ENCODE measurements at regions not wholly inside any gene's neighbourhood (a gene's known extent, or its start where the extent isn't known, plus 50 kb on each side); places are given as distances from the start of the nearest gene placed in this dataset.

DNA sequence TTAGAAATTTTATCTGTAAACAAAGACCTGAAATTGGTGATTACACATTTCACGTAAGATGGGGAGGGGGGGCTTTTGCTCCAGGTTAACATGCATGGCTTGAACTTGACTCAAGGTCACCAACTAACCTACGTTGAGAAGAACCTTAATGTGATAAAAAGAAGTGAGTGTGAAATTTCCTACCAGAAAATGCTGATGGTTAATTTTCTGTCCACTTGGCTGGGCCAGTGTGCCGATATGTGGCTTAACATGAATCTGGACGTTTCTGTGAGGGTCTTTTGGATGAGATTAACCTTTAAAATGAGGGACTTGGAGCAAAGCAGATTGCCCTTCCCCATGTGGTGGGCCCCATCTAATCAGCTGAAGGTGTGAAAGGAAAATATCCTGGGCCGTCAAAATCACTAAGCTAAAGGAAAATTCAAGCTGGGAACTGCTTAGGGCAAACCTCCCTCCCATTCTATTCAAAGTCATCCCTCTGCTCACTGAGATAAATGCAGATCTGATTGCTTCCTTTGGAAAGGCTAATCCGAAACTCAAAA is 107.3 kb upstream of the ENPP6 start:
- no peak overlapping the region for H3K27ac ChIP-seq
- ATAC-seq (no peak), FAIRE-seq (no peak), DNase-seq (ENCODE audit: low read depth in 1 of 2, low spot score in 1 of 2) (no peak)
- ChIA-PET POLR2A (no interaction called here), CTCF (no interaction called here)
- no peak overlapping the region for H3K4me3 ChIP-seq
- H3K4me2 ChIP-seq, result no peak overlapping the region
- no peak for TF ChIP-seq FOSL2 (IDR thresholded peaks at IDR 0.05)
- no peak for TF ChIP-seq FOSL2 (CRISPR knock-in tag; IDR thresholded peaks at IDR 0.05)
- TF ChIP-seq ZC3H11A (IDR thresholded peaks at IDR 0.05), result no peak
- no peak for TF ChIP-seq BHLHE40 (IDR thresholded peaks at IDR 0.05; ENCODE audit: low read depth, low read length)
- TF ChIP-seq MYC (IDR thresholded peaks at IDR 0.05; ENCODE audit: borderline replicate concordance, low read length), result no peak
- no peak for TF ChIP-seq JUNB (IDR thresholded peaks at IDR 0.05)
- peak; percentile 7 for TF ChIP-seq MAFK (IDR thresholded peaks at IDR 0.05; ENCODE audit: partially characterized antibody)
- TF ChIP-seq HOXB13 (CRISPR knock-in tag; IDR thresholded peaks at IDR 0.05; ENCODE audit: low read depth), result no peak
- no peak for TF ChIP-seq GATA3 (IDR thresholded peaks at IDR 0.05; ENCODE audit: borderline replicate concordance)
- H3K4me1 ChIP-seq, result no peaks in the 10 kb centered on the region
- no peaks in the 10 kb centered on the region for H3K9me3 ChIP-seq
- WGBS (ENCODE audit: missing lambda C conversion rate), result 60% methylated on average over 6 of the region's 6 CpGs

DNA sequence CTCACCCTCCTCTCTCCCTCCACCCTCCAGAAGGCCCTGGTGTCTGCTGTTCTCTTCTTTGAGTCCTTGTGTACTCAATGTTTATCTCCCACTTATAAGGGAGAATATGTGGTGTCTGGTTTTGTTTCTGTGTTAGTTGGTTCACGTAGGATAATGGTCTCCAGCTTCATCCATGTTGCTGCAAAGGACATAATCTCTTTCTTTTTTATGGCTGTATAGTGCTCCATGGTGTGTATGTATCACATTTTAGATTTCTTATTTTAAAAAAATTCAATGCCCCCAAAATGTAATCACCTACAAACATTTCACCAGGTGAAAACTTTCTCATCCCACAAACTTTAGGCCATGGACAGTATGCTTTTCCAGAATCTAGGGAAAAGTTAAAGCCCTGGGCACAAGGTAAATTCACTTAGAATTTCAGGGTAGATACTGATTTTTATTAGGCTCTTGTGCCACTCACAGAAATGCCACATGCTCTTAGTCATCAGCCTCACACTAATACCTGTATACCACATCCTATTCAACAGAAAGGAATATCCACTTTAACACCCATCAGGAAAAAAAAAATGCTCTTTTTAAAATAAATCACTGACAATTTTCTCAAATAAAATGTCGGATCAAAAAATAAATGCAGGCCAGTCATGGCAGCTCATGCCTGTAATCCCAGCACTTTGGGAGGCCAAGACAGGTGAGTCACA is 104.8 kb upstream of the ENPP6 start:
- no peaks in the 10 kb centered on the region for H3K4me1 ChIP-seq
- no peak for ATAC-seq
- no peak overlapping the region for H3K4me3 ChIP-seq
- no peaks in the 10 kb centered on the region for H3K9me3 ChIP-seq
- no peak for DNase-seq (ENCODE audit: low read depth in 1 of 2, low spot score in 1 of 2)
- ChIA-PET POLR2A (no interaction called here), CTCF (no interaction called here)
- no peak overlapping the region for H3K4me2 ChIP-seq
- no peak overlapping the region for H3K27ac ChIP-seq
- no peak for FAIRE-seq
- TF ChIP-seq EP300 (IDR thresholded peaks at IDR 0.05) (no peak), HDAC2 (IDR thresholded peaks at IDR 0.05) (no peak), ZSCAN20 (CRISPR knock-in tag; IDR thresholded peaks at IDR 0.05) (no peak), KDM1A (IDR thresholded peaks at IDR 0.05; ENCODE audit: low read depth) (no peak), HEYL (CRISPR knock-in tag; IDR thresholded peaks at IDR 0.05) (no peak), MAFK (IDR thresholded peaks at IDR 0.05; ENCODE audit: partially characterized antibody) (no peak), ZC3H11A (IDR thresholded peaks at IDR 0.05) (no peak), EHF (CRISPR knock-in tag; IDR thresholded peaks at IDR 0.05) (no peak), FOXS1 (CRISPR knock-in tag; IDR thresholded peaks at IDR 0.05) (no peak), MYC (IDR thresholded peaks at IDR 0.05; ENCODE audit: borderline replicate concordance, low read length) (no peak), ZNF302 (CRISPR knock-in tag; IDR thresholded peaks at IDR 0.05) (no peak)
- TF ChIP-seq, protein P1, sequence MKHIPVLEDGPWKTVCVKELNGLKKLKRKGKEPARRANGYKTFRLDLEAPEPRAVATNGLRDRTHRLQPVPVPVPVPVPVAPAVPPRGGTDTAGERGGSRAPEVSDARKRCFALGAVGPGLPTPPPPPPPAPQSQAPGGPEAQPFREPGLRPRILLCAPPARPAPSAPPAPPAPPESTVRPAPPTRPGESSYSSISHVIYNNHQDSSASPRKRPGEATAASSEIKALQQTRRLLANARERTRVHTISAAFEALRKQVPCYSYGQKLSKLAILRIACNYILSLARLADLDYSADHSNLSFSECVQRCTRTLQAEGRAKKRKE (CRISPR knock-in tag; IDR thresholded peaks at IDR 0.05; ENCODE audit: low read depth), result no peak
- TF ChIP-seq, protein P2, sequence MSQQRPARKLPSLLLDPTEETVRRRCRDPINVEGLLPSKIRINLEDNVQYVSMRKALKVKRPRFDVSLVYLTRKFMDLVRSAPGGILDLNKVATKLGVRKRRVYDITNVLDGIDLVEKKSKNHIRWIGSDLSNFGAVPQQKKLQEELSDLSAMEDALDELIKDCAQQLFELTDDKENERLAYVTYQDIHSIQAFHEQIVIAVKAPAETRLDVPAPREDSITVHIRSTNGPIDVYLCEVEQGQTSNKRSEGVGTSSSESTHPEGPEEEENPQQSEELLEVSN (IDR thresholded peaks at IDR 0.05; ENCODE audit: borderline replicate concordance, low read depth), result no peak
- 36% methylated on average over 2 of the region's 2 CpGs for WGBS (ENCODE audit: missing lambda C conversion rate)

- no peak overlapping the region for H3K27ac ChIP-seq
- CTCF ChIA-PET, result interaction anchor here (0.9 kb wide), 1 partner anchor 56 kb away, joined by 3 read pairs; no protein-coding TSS in a partner anchor
- H3K4me3 ChIP-seq, result no peak overlapping the region
- H3K4me2 ChIP-seq, result no peak overlapping the region
- 69% methylated on average over 8 of the region's 8 CpGs for WGBS (ENCODE audit: missing lambda C conversion rate)
- FAIRE-seq, result no peak
- TF ChIP-seq RARB (CRISPR knock-in tag; IDR thresholded peaks at IDR 0.05) (no peak), ZNF302 (CRISPR knock-in tag; IDR thresholded peaks at IDR 0.05) (no peak), ESRRA (IDR thresholded peaks at IDR 0.05; ENCODE audit: borderline replicate concordance, low read length) (no peak), MAFK (IDR thresholded peaks at IDR 0.05; ENCODE audit: partially characterized antibody) (no peak), TFCP2L1 (CRISPR knock-in tag; IDR thresholded peaks at IDR 0.05) (no peak), FOSB (CRISPR knock-in tag; IDR thresholded peaks at IDR 0.05) (no peak)
- TF ChIP-seq, protein P3, sequence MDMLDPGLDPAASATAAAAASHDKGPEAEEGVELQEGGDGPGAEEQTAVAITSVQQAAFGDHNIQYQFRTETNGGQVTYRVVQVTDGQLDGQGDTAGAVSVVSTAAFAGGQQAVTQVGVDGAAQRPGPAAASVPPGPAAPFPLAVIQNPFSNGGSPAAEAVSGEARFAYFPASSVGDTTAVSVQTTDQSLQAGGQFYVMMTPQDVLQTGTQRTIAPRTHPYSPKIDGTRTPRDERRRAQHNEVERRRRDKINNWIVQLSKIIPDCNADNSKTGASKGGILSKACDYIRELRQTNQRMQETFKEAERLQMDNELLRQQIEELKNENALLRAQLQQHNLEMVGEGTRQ (IDR thresholded peaks at IDR 0.05), result no peak
- no peaks in the 10 kb centered on the region for H3K4me1 ChIP-seq
- DNase-seq (ENCODE audit: low read depth in 1 of 2, low spot score in 1 of 2), result no peak
- no peak for ATAC-seq
- H3K9me3 ChIP-seq, result no peaks in the 10 kb centered on the region
- POLR2A ChIA-PET, result interaction anchor here (0.6 kb wide), 1 partner anchor 11 kb away, joined by 3 read pairs; no protein-coding TSS in a partner anchor
Observed at GRCh38 chr4:184320631-184321030, 103.0 kb upstream of the ENPP6 start.

Data from A549 (cell line).